ENCODE measurements at regions not wholly inside any gene's neighbourhood (a gene's known extent, or its start where the extent isn't known, plus 50 kb on each side); places are given as distances from the start of the nearest gene placed in this dataset.

GRCh38 chr5:168056499-168057182 is 234.8 kb upstream of the WWC1 start:
- no peaks in the 10 kb centered on the region for H3K4me1 ChIP-seq (ENCODE audit: control insufficient read depth, extremely low read depth, insufficient read depth, low read length)
- H3K9me1 ChIP-seq (ENCODE audit: control insufficient read depth, extremely low read depth, insufficient read depth, low read length) = no peaks in the 10 kb centered on the region
- H3K4me2 ChIP-seq (ENCODE audit: control insufficient read depth, extremely low read depth, insufficient read depth, low read depth, low read length) = no peak overlapping the region
- no peak overlapping the region for H3K4me3 ChIP-seq (ENCODE audit: control insufficient read depth in 2 of 3, extremely low read depth in 1 of 3, insufficient read depth in 2 of 3, low read depth in 1 of 3, low read length in 3 of 3)
- no peak overlapping the region for H3K9ac ChIP-seq (ENCODE audit: control insufficient read depth, extremely low read depth, insufficient read depth, low read length)
- TF ChIP-seq CTCF (optimal IDR thresholded peaks at IDR 0.05 in 1 of 3, IDR thresholded peaks at IDR 0.05 in 1 of 3, conservative IDR thresholded peaks at IDR 0.05 in 1 of 3; ENCODE audit: extremely low read depth in 1 of 3, insufficient read depth in 2 of 3, low read length in 3 of 3) = no peak
- TF ChIP-seq EZH2 (IDR thresholded peaks at IDR 0.05; ENCODE audit: low read length) = no peak
- H2AFZ ChIP-seq (ENCODE audit: control insufficient read depth, low read length) = no peak overlapping the region
- H3K27me3 ChIP-seq (ENCODE audit: control insufficient read depth, extremely low read depth, insufficient read depth, low read length) = no peaks in the 10 kb centered on the region
- H3K36me3 ChIP-seq (ENCODE audit: control insufficient read depth in 2 of 2, extremely low read depth in 1 of 2, insufficient read depth in 2 of 2, low read length in 2 of 2) = peaks cover 5 to 11% of the 10 kb centered on the region in 2 experiments
- DNase-seq (ENCODE audit: low read depth, low spot score) = no peak
- no peaks in the 10 kb centered on the region for H3K79me2 ChIP-seq (ENCODE audit: control insufficient read depth, insufficient read depth, low read length)
- dilution Hi-C loops (cut with MboI; ENCODE audit: extremely low pct_ligation_motif_present, low sequenced_read_pairs) = no loop called here
- no peak overlapping the region for H3K27ac ChIP-seq (ENCODE audit: control insufficient read depth, insufficient read depth, low read length)
- no peak for FAIRE-seq
- H4K20me1 ChIP-seq (ENCODE audit: control insufficient read depth, extremely low read depth, insufficient read depth, low read length) = no peaks in the 10 kb centered on the region
- H3K9me3 ChIP-seq (ENCODE audit: control insufficient read depth, low read depth, low read length) = no peaks in the 10 kb centered on the region

GRCh38 chr5:168057905-168058304 is 233.5 kb upstream of the WWC1 start:
- Histone ChIP-seq H3K9me1 (ENCODE audit: control insufficient read depth, extremely low read depth, insufficient read depth, low read length) (no peaks in the 10 kb centered on the region), H3K4me1 (ENCODE audit: control insufficient read depth, extremely low read depth, insufficient read depth, low read length) (no peaks in the 10 kb centered on the region), H3K9me3 (ENCODE audit: control insufficient read depth, low read depth, low read length) (no peaks in the 10 kb centered on the region), H3K79me2 (ENCODE audit: control insufficient read depth, insufficient read depth, low read length) (no peaks in the 10 kb centered on the region), H3K27me3 (ENCODE audit: control insufficient read depth, extremely low read depth, insufficient read depth, low read length) (no peaks in the 10 kb centered on the region), H3K36me3 (ENCODE audit: control insufficient read depth in 2 of 2, extremely low read depth in 1 of 2, insufficient read depth in 2 of 2, low read length in 2 of 2) (peaks cover 5 to 14% of the 10 kb centered on the region in 2 experiments), H3K4me3 (ENCODE audit: control insufficient read depth in 2 of 3, extremely low read depth in 1 of 3, insufficient read depth in 2 of 3, low read depth in 1 of 3, low read length in 3 of 3) (no peak overlapping the region), H3K9ac (ENCODE audit: control insufficient read depth, extremely low read depth, insufficient read depth, low read length) (no peak overlapping the region), H2AFZ (ENCODE audit: control insufficient read depth, low read length) (no peak overlapping the region), H3K27ac (ENCODE audit: control insufficient read depth, insufficient read depth, low read length) (no peak overlapping the region), H3K4me2 (ENCODE audit: control insufficient read depth, extremely low read depth, insufficient read depth, low read depth, low read length) (no peak overlapping the region), H4K20me1 (ENCODE audit: control insufficient read depth, extremely low read depth, insufficient read depth, low read length) (no peaks in the 10 kb centered on the region)
- no peak for TF ChIP-seq EZH2 (IDR thresholded peaks at IDR 0.05; ENCODE audit: low read length)
- no peak for TF ChIP-seq CTCF (optimal IDR thresholded peaks at IDR 0.05 in 1 of 3, IDR thresholded peaks at IDR 0.05 in 1 of 3, conservative IDR thresholded peaks at IDR 0.05 in 1 of 3; ENCODE audit: extremely low read depth in 1 of 3, insufficient read depth in 2 of 3, low read length in 3 of 3)
- FAIRE-seq (peak; percentile 13), DNase-seq (ENCODE audit: low read depth, low spot score) (no peak)
- dilution Hi-C loops (cut with MboI; ENCODE audit: extremely low pct_ligation_motif_present, low sequenced_read_pairs) = no loop called here

Measured in keratinocyte (primary cell).